Activated T-helper 1 cell treated with anti-CD3 and anti-CD28 coated beads, Interleukin-2, amount 50 U/mL, for 16 hours (primary cell): ENCODE measurements at regions not wholly inside any gene's neighbourhood (a gene's known extent, or its start where the extent isn't known, plus 50 kb on each side); places are given as distances from the start of the nearest gene placed in this dataset.

Experiments used
- DNase-seq, 2 donors: peaks; one replicate each; pipeline ENCODE4 v3.0.0-alpha.2; 2020; ENCODE audit warnings: low read depth in 1 of 2, low spot score in 1 of 2

GRCh38 chr1:25105836-25106235 is 126.5 kb downstream of the SYF2 start:
- DNase-seq = no peak

GRCh38 chr1:25104932-25105561 is 127.3 kb downstream of the SYF2 start:
- DNase-seq = no peak

DNA sequence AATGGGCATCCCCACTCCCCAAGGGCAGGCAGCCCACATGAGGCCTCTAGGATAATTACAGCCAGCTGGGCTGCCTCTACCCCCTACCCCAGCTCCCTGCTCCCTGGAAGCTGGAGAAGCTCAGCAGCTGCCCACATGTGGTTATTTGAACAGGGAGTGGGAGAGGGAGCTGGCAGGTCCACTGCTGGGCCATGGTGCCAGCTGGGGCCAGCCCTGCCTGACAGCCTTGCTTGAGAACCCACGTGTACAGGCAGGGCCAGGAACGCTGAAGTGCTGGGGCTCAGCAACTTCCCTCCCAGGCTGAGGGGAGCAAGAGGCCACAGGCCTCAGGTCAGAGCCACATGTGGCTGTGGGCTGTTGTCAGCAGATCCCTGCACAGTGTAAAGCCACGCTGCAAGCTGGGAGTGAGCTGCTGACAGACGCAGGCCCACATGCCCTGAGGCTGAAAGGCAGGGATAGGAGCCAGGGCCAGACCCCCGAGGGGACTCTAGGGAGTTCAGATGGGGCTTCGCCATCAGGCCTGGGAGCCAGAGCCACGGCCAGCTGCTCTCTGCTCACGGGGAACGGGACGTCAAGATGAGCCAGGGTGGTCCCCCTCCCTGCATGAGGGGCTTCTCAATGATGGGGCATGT is 129.0 kb downstream of the SYF2 start:
- DNase-seq = no peak

DNA sequence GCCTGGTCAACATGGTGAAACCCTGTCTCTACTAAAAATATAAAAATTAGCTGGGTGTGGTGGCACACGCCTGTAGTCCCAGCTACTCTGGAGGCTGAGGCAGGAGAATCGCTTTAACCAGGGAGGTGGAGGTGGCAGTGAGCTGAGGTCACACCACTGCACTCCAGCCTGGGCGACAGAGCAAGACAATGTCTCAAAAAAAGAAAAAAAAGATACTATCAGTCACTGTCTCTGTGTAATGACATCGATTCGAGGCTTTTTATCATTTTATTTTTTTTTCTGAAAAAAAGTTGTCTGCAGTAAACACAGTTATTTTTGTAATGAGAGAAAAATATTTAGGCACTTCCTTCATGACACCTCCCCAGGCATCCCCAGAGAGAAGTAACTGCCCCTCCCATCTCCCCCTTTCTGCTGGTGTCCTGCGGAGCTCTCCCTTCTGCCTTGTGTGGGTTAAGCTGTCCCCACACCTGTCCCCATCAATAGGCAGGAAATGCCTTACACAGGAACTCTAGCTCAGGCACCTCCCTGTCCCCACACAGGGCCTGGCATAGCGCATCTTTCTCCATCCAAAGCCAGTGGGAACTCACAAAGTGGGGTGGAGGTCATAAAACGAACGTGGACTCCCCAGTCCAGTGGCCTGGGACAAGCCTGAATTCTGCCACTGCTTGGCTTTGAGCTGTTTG is 132.0 kb downstream of the SYF2 start:
- no peak for DNase-seq

DNA sequence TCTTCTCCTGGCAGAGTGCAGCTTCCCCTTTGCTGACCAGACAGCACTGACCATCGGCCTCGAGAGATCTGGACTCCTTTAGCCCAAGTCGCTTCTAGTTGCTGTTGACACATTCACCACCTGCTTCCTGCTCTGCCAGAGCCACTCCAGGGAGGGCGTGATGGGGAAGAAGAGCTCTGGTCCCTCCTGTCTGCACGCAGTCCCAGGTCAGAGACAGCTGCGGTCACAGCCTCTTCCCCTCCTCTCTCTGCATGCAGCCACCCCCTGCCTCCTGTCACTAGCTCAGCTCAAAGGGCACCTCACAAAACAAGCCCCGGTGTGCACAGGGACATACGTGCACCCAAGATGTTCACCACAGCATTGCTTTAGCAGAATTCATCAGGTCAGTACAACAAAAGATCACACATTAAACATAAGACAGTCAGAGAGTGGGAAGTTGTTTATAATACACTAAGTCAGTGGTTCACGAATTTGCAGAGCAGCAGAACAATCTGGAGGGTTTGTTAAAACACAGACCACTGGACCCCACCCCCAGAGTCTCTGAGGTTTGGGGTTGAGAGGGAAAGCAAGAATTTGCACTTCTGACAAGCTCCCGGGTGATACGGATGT is 132.9 kb downstream of the SYF2 start:
- no peak for DNase-seq

DNA sequence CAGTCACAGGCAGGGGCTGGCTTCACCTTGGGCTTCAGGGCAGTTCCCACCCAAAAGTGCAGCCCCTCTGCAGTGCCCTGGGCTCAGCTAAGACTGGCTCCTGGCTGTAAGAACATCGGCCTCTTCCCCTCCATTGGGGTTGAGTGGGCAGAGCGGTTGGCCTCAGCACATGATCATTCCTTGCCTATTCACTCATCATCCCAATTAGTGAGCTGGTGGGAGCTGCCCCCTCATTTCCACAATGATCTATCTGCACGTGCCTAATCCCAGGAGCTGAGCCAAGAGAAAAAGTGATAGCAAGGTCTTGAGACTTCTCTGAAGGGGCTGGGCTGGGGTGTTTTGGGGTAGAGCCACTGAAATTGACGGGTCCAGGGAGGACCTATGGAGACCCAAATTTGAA is 133.6 kb downstream of the SYF2 start:
- DNase-seq = no peak

- DNase-seq = no peak
Measured at GRCh38 chr1:25096307-25097150, 135.8 kb downstream of the SYF2 start.

DNA sequence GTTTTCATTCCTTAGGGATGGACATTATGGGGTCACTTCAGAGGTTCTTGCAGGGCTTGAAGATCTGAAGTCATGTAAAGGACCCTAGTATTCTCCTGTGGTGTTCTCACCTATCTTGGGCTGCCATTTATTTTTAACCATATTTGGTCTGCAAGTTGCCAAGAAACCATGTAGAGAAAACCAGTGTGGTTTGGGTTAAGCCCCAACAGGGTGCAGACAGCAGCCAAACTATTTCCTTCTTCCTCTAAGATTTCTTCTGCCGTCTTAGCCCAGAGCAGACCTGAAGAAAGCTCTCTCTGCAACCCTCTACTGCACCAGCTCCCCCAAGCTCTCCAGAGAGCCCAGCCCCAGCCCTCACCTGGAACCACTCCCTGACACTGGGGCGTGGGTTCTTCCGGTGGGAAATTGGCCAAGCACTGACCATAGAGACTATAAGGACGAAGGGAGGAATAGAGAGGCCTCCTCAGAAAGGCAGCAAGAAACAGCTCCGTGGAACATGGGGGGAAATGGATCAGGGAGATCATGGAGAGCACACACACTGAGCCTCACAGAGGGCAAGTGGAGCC is 136.6 kb downstream of the SYF2 start:
- no peak for DNase-seq

- no peak for DNase-seq
Measured at GRCh38 chr1:25094995-25095394, 137.3 kb downstream of the SYF2 start.

- no peak for DNase-seq
Measured at GRCh38 chr1:25094229-25094628, 138.1 kb downstream of the SYF2 start.

DNA sequence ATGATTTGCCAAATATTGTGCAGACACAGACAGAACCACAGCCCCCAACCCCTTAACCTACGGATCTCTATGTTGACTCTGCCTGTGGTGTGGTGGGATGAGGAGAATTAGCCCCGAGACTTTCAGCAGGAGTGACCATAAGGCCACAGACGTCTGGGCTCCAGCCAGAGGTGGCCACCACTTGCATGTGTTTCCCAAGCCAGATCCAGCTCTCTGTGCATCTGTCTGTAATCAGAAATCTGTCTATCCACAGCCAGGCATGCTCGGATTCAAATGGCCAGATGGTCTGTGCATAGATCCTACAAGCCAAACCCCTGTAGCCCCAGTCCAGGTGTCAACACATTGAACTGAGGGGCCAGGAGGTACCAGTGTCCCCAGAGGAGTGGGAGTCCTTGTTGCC is 140.6 kb downstream of the SYF2 start:
- DNase-seq = no peak

- no peak for DNase-seq
Measured at GRCh38 chr1:25090707-25091422, 141.4 kb downstream of the SYF2 start.

DNA sequence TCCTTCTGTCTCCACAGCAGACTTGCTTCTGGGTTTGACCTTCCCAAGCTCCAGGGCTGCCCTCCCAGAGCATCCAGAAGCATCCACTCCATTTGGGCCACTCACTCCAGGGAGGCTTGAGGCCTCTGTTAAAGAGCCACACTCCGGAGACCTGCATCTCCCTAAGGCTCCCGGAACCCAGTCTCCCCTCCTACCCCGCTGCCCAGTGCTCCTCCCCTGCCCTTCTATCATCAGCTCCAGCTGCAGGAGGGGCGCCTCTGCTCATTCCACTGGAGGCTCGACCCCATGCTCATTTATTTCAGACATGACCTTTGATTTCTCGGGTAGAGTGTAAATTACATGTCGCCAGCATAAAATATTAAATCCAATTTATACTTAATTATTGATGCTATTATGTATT is 142.5 kb downstream of the SYF2 start:
- DNase-seq = no peak

GRCh38 chr1:25088946-25089345 is 143.4 kb downstream of the SYF2 start:
- DNase-seq = no peak

DNA sequence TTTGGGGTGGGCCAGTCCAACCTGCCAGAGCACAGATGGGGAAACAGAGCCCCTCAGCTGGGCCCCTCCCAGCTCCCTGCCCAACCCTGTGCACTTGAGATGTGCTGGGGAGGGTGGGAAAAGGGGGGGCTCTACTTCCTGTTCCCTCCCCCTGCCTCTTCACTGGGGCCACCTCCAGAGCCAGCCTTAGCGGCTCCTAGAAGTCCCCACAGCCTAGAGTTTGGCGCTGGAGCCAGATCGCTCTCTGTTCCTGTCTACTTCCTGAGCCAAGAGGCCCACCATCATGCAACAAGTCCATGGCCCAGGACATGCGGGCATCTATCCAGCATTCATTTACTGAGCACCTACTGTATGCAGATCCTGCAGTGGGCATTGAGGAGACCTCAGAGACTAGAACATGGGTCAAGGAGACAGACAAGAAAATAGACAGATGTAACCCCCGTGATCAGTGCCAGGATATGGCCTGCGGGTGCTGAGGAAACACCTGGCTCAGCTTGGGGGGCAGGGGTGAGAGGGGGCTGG is 144.1 kb downstream of the SYF2 start:
- no peak for DNase-seq

DNA sequence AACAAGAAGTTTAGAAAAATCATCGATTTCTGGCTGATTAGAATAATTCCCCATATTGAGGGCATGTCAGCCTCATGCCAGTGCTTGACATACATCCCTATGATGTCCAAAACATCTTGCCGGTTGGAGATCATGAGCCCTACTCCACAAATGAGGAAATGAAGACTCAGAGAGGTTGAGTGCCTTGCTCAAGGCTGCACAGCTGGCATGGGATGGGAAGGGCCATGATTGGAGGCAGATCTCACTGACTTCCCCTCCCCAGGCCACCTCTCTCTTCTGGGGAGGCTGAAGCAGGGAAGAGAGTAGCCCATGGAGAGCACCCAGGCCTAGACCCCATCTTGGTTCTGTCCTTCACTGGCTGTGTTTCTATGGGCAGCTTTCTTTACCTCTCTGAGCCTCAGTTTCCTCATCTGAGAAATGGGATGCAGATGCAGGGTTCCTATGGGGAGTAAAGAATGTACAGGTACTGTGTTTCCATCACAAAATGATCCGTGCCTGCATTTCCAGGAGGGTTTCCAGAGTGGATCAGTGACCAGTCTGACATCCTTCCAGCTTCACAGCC is 145.7 kb downstream of the SYF2 start:
- DNase-seq = no peak

- no peak for DNase-seq
Measured at GRCh38 chr1:25084407-25084806, 147.9 kb downstream of the SYF2 start.

GRCh38 chr1:25083481-25084345 is 148.6 kb downstream of the SYF2 start:
- no peak for DNase-seq

GRCh38 chr1:25082995-25083394 is 149.3 kb downstream of the SYF2 start:
- no peak for DNase-seq
